Panc1 (cell line): ENCODE measurements at regions not wholly inside any gene's neighbourhood (a gene's known extent, or its start where the extent isn't known, plus 50 kb on each side); places are given as distances from the start of the nearest gene placed in this dataset.

ENCODE experiments used
- CTCF ChIP-seq: fragments of 450-650 bp; IDR thresholded peaks from 2 replicates; pipeline ENCODE4 v1.5.1; 2017; ENCODE audit warnings: mild to moderate bottlenecking
- POLR2AphosphoS5 ChIP-seq: IDR thresholded peaks from 2 replicates; pipeline ENCODE4 v1.6.1; 2012; ENCODE audit warnings: mild to moderate bottlenecking, low read depth, low read length, moderate library complexity
- SIN3A ChIP-seq: IDR thresholded peaks from 2 replicates; pipeline ENCODE4 v1.6.1; 2012; ENCODE audit warnings: low read depth, mild to moderate bottlenecking, low read length, moderate library complexity, borderline replicate concordance; ENCODE audit not compliant: insufficient read depth
- TCF7L2 ChIP-seq: IDR thresholded peaks from 2 replicates; pipeline ENCODE4 v1.6.1; 2011; ENCODE audit warnings: mild to moderate bottlenecking, low read depth, low read length, inconsistent platforms

GRCh38 chr13:50228527-50228926 is 213.3 kb downstream of the KCNRG start:
- TF ChIP-seq CTCF (no peak), SIN3A (no peak), TCF7L2 (no peak), POLR2AphosphoS5 (no peak)
